ENCODE measurements at regions not wholly inside any gene's neighbourhood (a gene's known extent, or its start where the extent isn't known, plus 50 kb on each side); places are given as distances from the start of the nearest gene placed in this dataset.

GRCh38 chr13:105285526-105285925 is 1249.9 kb downstream of the EFNB2 start:
- no peak for DNase-seq (ENCODE audit: low read depth, low spot score)
- no peak for TF ChIP-seq POLR2AphosphoS5 (IDR thresholded peaks at IDR 0.05; ENCODE audit: borderline replicate concordance, low read depth, low read length)
- TF ChIP-seq FOXP2 (optimal IDR thresholded peaks at IDR 0.05; ENCODE audit: control extremely low read depth, extremely low read length, insufficient read depth), result no peak
- no peak for TF ChIP-seq EZH2 (IDR thresholded peaks at IDR 0.05)
- Histone ChIP-seq H3K36me3 (ENCODE audit: insufficient read depth, low read length) (no peaks in the 10 kb centered on the region), H3K9ac (ENCODE audit: insufficient read length) (no peak overlapping the region), H3K9me3 (ENCODE audit: low read depth, low read length) (no peaks in the 10 kb centered on the region), H3K27ac (no peak overlapping the region), H3K4me3 (no peak overlapping the region)

DNA sequence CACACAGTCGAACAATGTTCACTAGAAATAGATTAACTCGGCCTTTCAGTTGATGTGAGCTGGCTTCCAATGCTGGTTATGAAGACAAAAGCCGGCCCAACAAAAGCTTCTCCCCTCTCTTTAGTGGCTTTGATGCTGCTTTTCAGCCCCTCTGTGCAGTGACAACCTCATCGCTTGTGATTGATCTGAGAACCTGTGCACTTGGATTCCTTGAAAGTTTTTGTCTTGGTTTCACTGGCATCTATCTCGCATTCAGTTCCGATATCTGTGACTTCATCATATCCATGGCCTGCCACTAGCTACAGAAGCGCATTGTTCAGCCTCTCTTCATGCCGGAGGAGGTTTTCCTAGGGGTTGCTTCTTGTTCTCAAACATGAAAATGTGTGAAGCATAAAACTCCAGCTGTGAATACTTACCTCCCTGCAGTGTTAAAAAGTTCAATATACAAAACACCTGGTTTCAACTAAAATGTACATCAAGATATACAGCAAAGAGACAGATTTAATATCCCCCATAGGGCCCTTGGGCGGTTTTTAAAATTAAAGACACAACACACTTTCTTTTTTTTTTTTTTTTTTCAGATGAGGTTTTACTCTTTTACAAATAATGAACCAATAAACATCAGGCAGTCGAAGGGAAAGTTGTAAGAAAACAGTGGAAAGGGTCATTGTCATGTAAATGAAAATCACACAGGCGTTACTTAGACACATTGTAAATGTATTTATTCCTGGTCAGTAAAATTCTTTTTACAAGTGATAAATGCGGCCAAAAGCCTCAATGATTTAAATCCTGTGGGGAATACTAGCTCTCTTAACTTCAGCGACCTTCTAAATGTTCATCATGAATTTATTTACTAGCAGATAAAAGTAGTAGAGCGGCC is 1252.8 kb downstream of the EFNB2 start:
- H3K9ac ChIP-seq (ENCODE audit: insufficient read length), result no peak overlapping the region
- no peaks in the 10 kb centered on the region for H3K9me3 ChIP-seq (ENCODE audit: low read depth, low read length)
- H3K27ac ChIP-seq, result no peak overlapping the region
- H3K4me3 ChIP-seq, result no peak overlapping the region
- no peak for DNase-seq (ENCODE audit: low read depth, low spot score)
- no peaks in the 10 kb centered on the region for H3K36me3 ChIP-seq (ENCODE audit: insufficient read depth, low read length)
- no peak for TF ChIP-seq POLR2AphosphoS5 (IDR thresholded peaks at IDR 0.05; ENCODE audit: borderline replicate concordance, low read depth, low read length)
- TF ChIP-seq EZH2 (IDR thresholded peaks at IDR 0.05), result no peak
- no peak for TF ChIP-seq FOXP2 (optimal IDR thresholded peaks at IDR 0.05; ENCODE audit: control extremely low read depth, extremely low read length, insufficient read depth)

GRCh38 chr13:105278943-105279381 is 1256.5 kb downstream of the EFNB2 start:
- TF ChIP-seq FOXP2 (optimal IDR thresholded peaks at IDR 0.05; ENCODE audit: control extremely low read depth, extremely low read length, insufficient read depth) (no peak), EZH2 (IDR thresholded peaks at IDR 0.05) (no peak), POLR2AphosphoS5 (IDR thresholded peaks at IDR 0.05; ENCODE audit: borderline replicate concordance, low read depth, low read length) (no peak)
- H3K4me3 ChIP-seq, result no peak overlapping the region
- H3K36me3 ChIP-seq (ENCODE audit: insufficient read depth, low read length), result no peaks in the 10 kb centered on the region
- H3K9me3 ChIP-seq (ENCODE audit: low read depth, low read length), result no peaks in the 10 kb centered on the region
- H3K27ac ChIP-seq, result no peak overlapping the region
- no peak overlapping the region for H3K9ac ChIP-seq (ENCODE audit: insufficient read length)
- DNase-seq (ENCODE audit: low read depth, low spot score), result no peak

GRCh38 chr13:105276571-105276970 is 1258.9 kb downstream of the EFNB2 start:
- H3K9me3 ChIP-seq (ENCODE audit: low read depth, low read length), result no peaks in the 10 kb centered on the region
- TF ChIP-seq POLR2AphosphoS5 (IDR thresholded peaks at IDR 0.05; ENCODE audit: borderline replicate concordance, low read depth, low read length) (no peak), EZH2 (IDR thresholded peaks at IDR 0.05) (no peak), FOXP2 (optimal IDR thresholded peaks at IDR 0.05; ENCODE audit: control extremely low read depth, extremely low read length, insufficient read depth) (no peak)

GRCh38 chr13:105273665-105274222 is 1261.7 kb downstream of the EFNB2 start:
- no peaks in the 10 kb centered on the region for H3K9me3 ChIP-seq (ENCODE audit: low read depth, low read length)
- no peak overlapping the region for H3K9ac ChIP-seq (ENCODE audit: insufficient read length)
- no peak overlapping the region for H3K27ac ChIP-seq
- no peaks in the 10 kb centered on the region for H3K36me3 ChIP-seq (ENCODE audit: insufficient read depth, low read length)
- TF ChIP-seq EZH2 (IDR thresholded peaks at IDR 0.05) (no peak), FOXP2 (optimal IDR thresholded peaks at IDR 0.05; ENCODE audit: control extremely low read depth, extremely low read length, insufficient read depth) (no peak)
- DNase-seq (ENCODE audit: low read depth, low spot score), result no peak
- no peak overlapping the region for H3K4me3 ChIP-seq

More at GRCh38 chr13:105276571-105276970, 1258.9 kb downstream of the EFNB2 start:
- Histone ChIP-seq H3K9ac (ENCODE audit: insufficient read length) (no peak overlapping the region), H3K36me3 (ENCODE audit: insufficient read depth, low read length) (no peaks in the 10 kb centered on the region), H3K27ac (no peak overlapping the region), H3K4me3 (no peak overlapping the region)
- DNase-seq (ENCODE audit: low read depth, low spot score), result no peak

- Histone ChIP-seq H3K9me3 (ENCODE audit: low read depth, low read length) (no peaks in the 10 kb centered on the region), H3K27ac (no peak overlapping the region), H3K9ac (ENCODE audit: insufficient read length) (no peak overlapping the region), H3K4me3 (no peak overlapping the region), H3K36me3 (ENCODE audit: insufficient read depth, low read length) (no peaks in the 10 kb centered on the region)
- no peak for DNase-seq (ENCODE audit: low read depth, low spot score)
- TF ChIP-seq POLR2AphosphoS5 (IDR thresholded peaks at IDR 0.05; ENCODE audit: borderline replicate concordance, low read depth, low read length), result no peak
- no peak for TF ChIP-seq EZH2 (IDR thresholded peaks at IDR 0.05)
- TF ChIP-seq FOXP2 (optimal IDR thresholded peaks at IDR 0.05; ENCODE audit: control extremely low read depth, extremely low read length, insufficient read depth), result no peak
These were observed 1262.5 kb downstream of the EFNB2 start for GRCh38 chr13:105272660-105273631.

GRCh38 chr13:105266615-105267014 is 1268.8 kb downstream of the EFNB2 start:
- no peak for DNase-seq (ENCODE audit: low read depth, low spot score)
- Histone ChIP-seq H3K27ac (no peak overlapping the region), H3K9me3 (ENCODE audit: low read depth, low read length) (no peaks in the 10 kb centered on the region), H3K4me3 (no peak overlapping the region), H3K36me3 (ENCODE audit: insufficient read depth, low read length) (no peaks in the 10 kb centered on the region), H3K9ac (ENCODE audit: insufficient read length) (no peak overlapping the region)
- TF ChIP-seq EZH2 (IDR thresholded peaks at IDR 0.05), result no peak
- TF ChIP-seq POLR2AphosphoS5 (IDR thresholded peaks at IDR 0.05; ENCODE audit: borderline replicate concordance, low read depth, low read length), result no peak
- TF ChIP-seq FOXP2 (optimal IDR thresholded peaks at IDR 0.05; ENCODE audit: control extremely low read depth, extremely low read length, insufficient read depth), result no peak

GRCh38 chr13:105262579-105262978 is 1272.9 kb downstream of the EFNB2 start:
- Histone ChIP-seq H3K36me3 (ENCODE audit: insufficient read depth, low read length) (no peaks in the 10 kb centered on the region), H3K9me3 (ENCODE audit: low read depth, low read length) (no peaks in the 10 kb centered on the region), H3K27ac (no peak overlapping the region), H3K4me3 (no peak overlapping the region), H3K9ac (ENCODE audit: insufficient read length) (no peak overlapping the region)
- TF ChIP-seq EZH2 (IDR thresholded peaks at IDR 0.05) (no peak), FOXP2 (optimal IDR thresholded peaks at IDR 0.05; ENCODE audit: control extremely low read depth, extremely low read length, insufficient read depth) (no peak), POLR2AphosphoS5 (IDR thresholded peaks at IDR 0.05; ENCODE audit: borderline replicate concordance, low read depth, low read length) (no peak)
- no peak for DNase-seq (ENCODE audit: low read depth, low spot score)

All from SK-N-MC (cell line).